HFF-Myc (cell line): ENCODE measurements at regions not wholly inside any gene's neighbourhood (a gene's known extent, or its start where the extent isn't known, plus 50 kb on each side); places are given as distances from the start of the nearest gene placed in this dataset.
"Not testable (repeated sequence)": the region's sequence is repeated elsewhere in the genome, so short reads cannot be mapped to it uniquely, and the experiment has no call there.

ENCODE experiments used
- DNase-seq: peaks from one replicate; pipeline ENCODE4 v3.0.0-alpha.2; 2011; ENCODE audit warnings: low read depth; ENCODE audit errors: extremely low read depth
- H3K4me3 ChIP-seq: replicated peaks from 2 replicates; pipeline ENCODE4 v1.5.1; 2011; ENCODE audit warnings: low read depth, mild to moderate bottlenecking, control low read depth, low read length
- TF ChIP-seq, protein P1 (sequence below): IDR thresholded peaks from 2 replicates; pipeline ENCODE4 v1.5.1; 2012; ENCODE audit warnings: mild to moderate bottlenecking, low read depth, low read length, control low read depth; ENCODE audit errors: missing control alignments

DNA sequence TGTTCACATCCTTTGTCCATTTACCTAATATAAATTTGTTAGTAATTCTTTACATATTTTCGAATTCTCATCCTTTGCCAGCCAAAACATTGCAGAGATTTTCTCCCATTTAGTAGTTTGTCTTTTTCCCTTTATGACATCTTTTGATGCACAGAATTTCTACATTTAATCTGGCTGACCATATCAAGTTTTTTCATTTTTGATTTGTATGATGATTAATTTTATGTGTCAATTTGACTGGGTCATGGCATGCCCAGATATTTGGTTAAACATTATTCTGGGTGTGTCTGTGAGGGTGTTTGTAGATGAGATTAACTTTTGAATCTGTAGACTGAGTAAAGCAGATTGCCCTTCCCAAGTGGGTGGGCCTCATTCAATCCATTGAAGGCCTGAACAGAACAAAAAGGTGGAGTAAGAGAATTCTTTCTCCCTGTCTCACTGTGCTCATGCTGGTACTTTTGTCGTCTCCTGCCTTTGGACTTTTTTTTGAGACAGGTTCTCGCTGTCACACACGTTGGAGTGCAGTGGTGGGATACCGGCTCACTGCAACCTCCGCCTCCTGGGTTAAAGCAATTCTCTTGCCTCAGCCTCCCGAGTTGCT, 72.1 kb upstream of the EPB41L1 start:
- DNase-seq = no peak
- H3K4me3 ChIP-seq = no peak overlapping the region
- TF ChIP-seq, protein P1, sequence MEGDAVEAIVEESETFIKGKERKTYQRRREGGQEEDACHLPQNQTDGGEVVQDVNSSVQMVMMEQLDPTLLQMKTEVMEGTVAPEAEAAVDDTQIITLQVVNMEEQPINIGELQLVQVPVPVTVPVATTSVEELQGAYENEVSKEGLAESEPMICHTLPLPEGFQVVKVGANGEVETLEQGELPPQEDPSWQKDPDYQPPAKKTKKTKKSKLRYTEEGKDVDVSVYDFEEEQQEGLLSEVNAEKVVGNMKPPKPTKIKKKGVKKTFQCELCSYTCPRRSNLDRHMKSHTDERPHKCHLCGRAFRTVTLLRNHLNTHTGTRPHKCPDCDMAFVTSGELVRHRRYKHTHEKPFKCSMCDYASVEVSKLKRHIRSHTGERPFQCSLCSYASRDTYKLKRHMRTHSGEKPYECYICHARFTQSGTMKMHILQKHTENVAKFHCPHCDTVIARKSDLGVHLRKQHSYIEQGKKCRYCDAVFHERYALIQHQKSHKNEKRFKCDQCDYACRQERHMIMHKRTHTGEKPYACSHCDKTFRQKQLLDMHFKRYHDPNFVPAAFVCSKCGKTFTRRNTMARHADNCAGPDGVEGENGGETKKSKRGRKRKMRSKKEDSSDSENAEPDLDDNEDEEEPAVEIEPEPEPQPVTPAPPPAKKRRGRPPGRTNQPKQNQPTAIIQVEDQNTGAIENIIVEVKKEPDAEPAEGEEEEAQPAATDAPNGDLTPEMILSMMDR = no peak

DNA sequence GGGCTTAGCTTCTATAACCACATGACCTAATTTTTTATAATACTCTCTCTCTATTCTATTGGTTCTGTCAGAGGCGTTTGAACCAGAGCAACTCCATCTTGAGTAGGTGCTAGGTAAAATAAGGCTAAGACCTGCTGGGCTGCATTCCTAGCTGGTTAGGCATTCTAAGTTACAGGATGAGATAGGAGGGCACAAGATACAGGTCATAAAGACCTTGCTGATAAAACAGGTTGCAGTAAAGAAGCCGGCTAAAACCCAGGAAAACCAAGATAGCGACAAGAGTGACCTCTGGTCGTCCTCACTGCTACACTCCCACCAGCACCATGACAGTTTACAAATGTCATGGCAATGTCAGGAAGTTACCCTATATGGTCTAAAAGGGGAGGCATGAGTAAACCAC, 71.3 kb upstream of the EPB41L1 start:
- not testable (repeated sequence) for H3K4me3 ChIP-seq, DNase-seq

DNA sequence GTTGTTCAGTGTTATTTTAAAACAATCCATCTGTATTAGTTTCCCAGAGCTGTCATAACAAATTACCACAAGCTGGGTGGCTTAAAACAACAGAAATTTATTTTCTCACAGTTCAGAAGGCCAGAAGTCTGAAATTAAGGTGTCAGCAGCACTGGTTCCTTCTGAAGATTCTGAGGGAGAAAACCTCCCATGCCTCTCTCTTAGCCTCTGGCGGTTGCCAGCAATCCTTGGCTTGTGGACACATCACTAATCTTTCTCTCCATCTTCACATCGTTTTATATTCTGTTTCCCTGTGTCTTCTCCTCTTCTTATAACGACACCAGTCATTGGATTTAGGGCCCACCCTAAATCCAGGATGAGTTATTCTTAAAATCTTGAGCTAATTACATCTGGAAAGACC, 70.2 kb upstream of the EPB41L1 start:
- no peak for DNase-seq
- no peak overlapping the region for H3K4me3 ChIP-seq
- TF ChIP-seq, protein P1 = no peak

- H3K4me3 ChIP-seq = no peak overlapping the region
- TF ChIP-seq, protein P1 = no peak
- no peak for DNase-seq
Observed at GRCh38 chr20:36084897-36085613, 69.5 kb upstream of the EPB41L1 start.

GRCh38 chr20:36085686-36086267, 68.8 kb upstream of the EPB41L1 start:
- peak; percentile 30 for DNase-seq
- TF ChIP-seq, protein P1 = no peak
- H3K4me3 ChIP-seq = no peak overlapping the region

DNA sequence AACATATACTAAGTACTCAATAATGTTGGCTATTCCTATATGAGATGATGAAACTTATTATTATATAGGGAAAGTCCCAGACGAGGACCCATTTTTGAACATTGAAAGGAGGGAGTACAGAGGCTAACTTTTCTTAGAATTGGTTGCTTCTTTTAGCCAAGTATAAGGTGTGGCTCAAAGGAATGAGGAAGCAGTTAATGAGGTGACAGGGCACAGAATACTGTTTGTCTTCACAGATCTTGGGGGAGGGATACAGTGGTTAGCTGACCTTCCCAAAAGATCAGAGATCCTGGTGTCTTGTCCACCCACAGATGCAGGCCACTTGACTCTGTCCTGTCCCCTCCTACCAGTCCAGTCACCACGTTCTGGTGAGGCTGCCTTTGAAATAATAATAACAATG, 67.8 kb upstream of the EPB41L1 start:
- no peak overlapping the region for H3K4me3 ChIP-seq
- TF ChIP-seq, protein P1 = no peak
- DNase-seq = no peak

GRCh38 chr20:36090223-36090622, 64.3 kb upstream of the EPB41L1 start:
- no peak overlapping the region for H3K4me3 ChIP-seq
- DNase-seq = no peak
- TF ChIP-seq, protein P1 = no peak
